ENCODE measurements at regions not wholly inside any gene's neighbourhood (a gene's known extent, or its start where the extent isn't known, plus 50 kb on each side); places are given as distances from the start of the nearest gene placed in this dataset.

GRCh38 chr2:235165631-235166030 is 213.8 kb downstream of the SH3BP4 start (continued):
- no peak for TF ChIP-seq REST (IDR thresholded peaks at IDR 0.05; ENCODE audit: unreplicated experiment)
- no peak for TF ChIP-seq STAT1 (IDR thresholded peaks at IDR 0.05; ENCODE audit: unreplicated experiment)
- TF ChIP-seq EZH2 (IDR thresholded peaks at IDR 0.05; ENCODE audit: low read depth, unreplicated experiment), result no peak
- TF ChIP-seq JUNB (IDR thresholded peaks at IDR 0.05; ENCODE audit: unreplicated experiment), result no peak
- no peak for TF ChIP-seq ETS1 (IDR thresholded peaks at IDR 0.05)
- TF ChIP-seq POLR2AphosphoS5 (IDR thresholded peaks at IDR 0.05; ENCODE audit: low read depth), result no peak
- no peak for TF ChIP-seq ZNF114 (CRISPR knock-in tag; IDR thresholded peaks at IDR 0.05)
- TF ChIP-seq CREB1 (CRISPR knock-in tag; IDR thresholded peaks at IDR 0.05; ENCODE audit: low read depth), result no peak
- no peak for TF ChIP-seq CTCF (conservative IDR thresholded peaks at IDR 0.05; ENCODE audit: low read depth in 2 of 2)

GRCh38 chr2:235168174-235168979 is 216.6 kb downstream of the SH3BP4 start:
- peaks cover 4% of the 10 kb centered on the region; the same call in 1 of the 3 replicates for H3K9me3 Mint-ChIP-seq
- DNase-seq (ENCODE audit: low spot score) (no peak), ATAC-seq (no peak)

More at GRCh38 chr2:235168174-235168979, 216.6 kb downstream of the SH3BP4 start:
- Histone ChIP-seq H3K27me3 (ENCODE audit: insufficient read depth) (no peaks in the 10 kb centered on the region), H4K20me1 (replicated peaks; ENCODE audit: insufficient read depth) (no peaks in the 10 kb centered on the region; the same call in 1 of the 2 replicates), H3K27ac (ENCODE audit: low read depth) (no peak overlapping the region), H3K79me2 (replicated peaks; ENCODE audit: insufficient read depth) (no peaks in the 10 kb centered on the region), H3K36me3 (ENCODE audit: insufficient read depth) (no peaks in the 10 kb centered on the region), H3K4me2 (no peak overlapping the region), H3K4me3 (no peak overlapping the region), H3K9me2 (ENCODE audit: insufficient read depth) (peaks cover 5% of the 10 kb centered on the region; the same call in 1 of the 2 replicates), H3F3A (replicated peaks; ENCODE audit: low read depth) (no peaks in the 10 kb centered on the region), H3K4me1 (ENCODE audit: insufficient read depth) (peaks cover 5% of the 10 kb centered on the region; the same call in 1 of the 2 replicates), H2AFZ (no peak overlapping the region)
- no peak overlapping the region for H3K4me3 Mint-ChIP-seq
- peaks cover 3% of the 10 kb centered on the region; the same call in 2 of the 3 replicates for H3K4me1 Mint-ChIP-seq
- no peaks in the 10 kb centered on the region for H3K36me3 Mint-ChIP-seq (ENCODE audit: low read depth)
- no peak for TF ChIP-seq EZH2 (IDR thresholded peaks at IDR 0.05; ENCODE audit: low read depth, unreplicated experiment)
- no peak for TF ChIP-seq NANOG (IDR thresholded peaks at IDR 0.05; ENCODE audit: borderline replicate concordance)
- TF ChIP-seq ZNF114 (CRISPR knock-in tag; IDR thresholded peaks at IDR 0.05), result no peak
- H3K27me3 Mint-ChIP-seq (ENCODE audit: insufficient read depth, low read depth, poor library complexity), result peaks cover 7% of the 10 kb centered on the region
- no peak overlapping the region for H3K27ac Mint-ChIP-seq

All from GM23338 (cell line).